HG02759 (cell line): ENCODE measurements at regions not wholly inside any gene's neighbourhood (a gene's known extent, or its start where the extent isn't known, plus 50 kb on each side); places are given as distances from the start of the nearest gene placed in this dataset.

Experiments used
- ATAC-seq: cut with Tn5 transposase; IDR thresholded peaks from one replicate; pipeline ENCODE4 v1.9.1; 2021; ENCODE audit warnings: mild to moderate bottlenecking, moderate library complexity; ENCODE audit not compliant: unreplicated experiment

- ATAC-seq, result no peak
Observed at GRCh38 chr19:32012886-32013631, 332.4 kb upstream of the ZNF507 start.

GRCh38 chr19:32017176-32017953 lies 328.0 kb upstream of the ZNF507 start:
- no peak for ATAC-seq

DNA sequence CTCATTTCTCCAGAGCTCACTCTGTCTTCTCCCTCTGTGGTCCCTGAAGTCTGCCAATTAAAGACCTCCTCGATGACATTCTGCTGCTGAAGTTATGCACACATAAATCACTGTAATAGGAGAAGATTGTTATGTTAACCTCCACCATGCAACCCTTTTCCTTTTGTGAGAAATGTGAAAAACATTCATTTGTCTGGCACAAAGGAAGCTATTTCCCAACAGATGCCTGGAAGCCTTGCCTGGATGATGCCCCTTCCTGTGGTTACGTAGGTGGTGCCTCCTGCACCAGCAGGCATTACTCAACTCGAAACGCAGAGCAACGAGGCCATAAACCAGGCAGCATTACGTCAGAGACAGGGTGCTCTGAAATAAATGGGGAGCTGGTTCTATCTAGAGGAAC lies 327.4 kb upstream of the ZNF507 start:
- no peak for ATAC-seq

DNA sequence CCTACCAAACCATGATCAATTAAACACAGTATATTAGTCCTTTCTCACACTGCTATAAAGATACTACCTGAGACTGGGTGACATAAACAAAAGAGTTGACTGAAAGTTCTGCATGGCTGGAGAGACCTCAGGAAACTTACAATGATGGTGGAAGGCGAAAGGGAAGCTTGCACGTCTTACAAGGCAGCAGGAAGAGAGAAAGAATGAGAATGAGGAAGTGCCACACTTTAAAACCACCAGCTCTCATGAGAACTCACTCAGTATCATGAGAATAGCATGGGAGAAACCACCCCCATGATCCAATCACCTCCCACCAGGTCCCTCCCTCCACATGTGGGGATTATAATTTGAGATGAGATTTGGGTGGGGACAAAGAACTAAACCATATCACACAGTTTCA lies 324.9 kb upstream of the ZNF507 start:
- no peak for ATAC-seq

GRCh38 chr19:32022044-32022640 lies 323.3 kb upstream of the ZNF507 start:
- no peak for ATAC-seq

DNA sequence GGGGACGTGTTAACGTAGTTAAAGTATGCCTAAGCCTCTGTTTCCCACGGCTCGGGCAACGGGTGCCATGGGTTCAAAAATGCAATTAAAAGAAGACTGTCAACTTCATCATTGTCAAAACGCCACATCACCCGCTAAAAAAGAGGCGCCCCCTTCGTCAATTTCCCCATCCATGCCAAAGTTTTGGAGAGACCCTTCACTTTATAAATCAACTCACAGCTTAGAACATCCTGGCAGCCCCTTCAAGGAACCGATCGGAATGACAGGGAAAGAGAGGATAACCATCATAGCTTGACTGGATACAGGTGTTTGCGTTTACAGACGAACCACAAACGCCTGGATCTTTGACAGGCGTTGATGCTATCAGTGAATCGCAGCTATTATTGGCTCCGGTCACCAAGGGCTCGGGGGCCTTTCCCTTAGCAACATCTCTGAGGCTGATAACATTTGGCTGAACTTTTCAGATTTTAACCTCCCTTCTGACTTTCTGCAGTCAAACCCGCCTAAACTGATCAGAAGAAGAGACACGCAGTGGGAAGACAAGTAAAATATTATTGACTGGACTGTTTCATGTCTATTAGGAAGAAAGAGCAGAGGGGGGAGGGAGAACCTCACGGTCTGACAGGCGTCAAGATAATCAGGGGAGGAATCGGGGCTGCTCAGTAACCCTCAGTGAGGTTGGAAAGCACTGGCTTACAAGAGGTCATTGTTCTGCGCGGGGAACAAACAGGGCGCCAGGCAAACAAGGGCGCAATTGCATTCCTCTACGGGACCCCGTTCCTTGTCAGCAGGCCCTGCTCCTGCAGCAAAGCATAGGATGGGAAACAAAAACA lies 322.5 kb upstream of the ZNF507 start:
- no peak for ATAC-seq

GRCh38 chr19:32023564-32023832 lies 321.9 kb upstream of the ZNF507 start:
- ATAC-seq, result no peak

GRCh38 chr19:32029235-32029634 lies 316.2 kb upstream of the ZNF507 start:
- ATAC-seq, result no peak

DNA sequence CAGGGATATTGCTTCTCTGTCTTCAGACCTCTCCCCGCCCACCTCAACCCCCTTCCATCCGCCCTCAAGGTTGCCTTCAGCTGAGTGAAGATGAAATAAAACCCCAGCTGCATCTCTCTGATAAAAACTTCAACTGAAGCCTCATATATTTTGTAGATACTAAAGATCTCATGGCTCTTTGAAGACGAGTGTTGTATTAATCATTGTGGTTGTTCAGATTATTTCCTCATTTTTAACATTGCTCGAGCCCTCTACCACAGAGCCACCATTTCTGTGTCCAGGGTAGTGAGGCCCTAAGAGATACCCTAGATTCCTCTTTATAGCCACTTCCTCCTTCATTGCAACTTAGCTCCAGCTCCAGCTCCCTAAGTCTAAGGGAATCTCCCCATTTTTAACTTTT lies 312.8 kb upstream of the ZNF507 start:
- no peak for ATAC-seq

DNA sequence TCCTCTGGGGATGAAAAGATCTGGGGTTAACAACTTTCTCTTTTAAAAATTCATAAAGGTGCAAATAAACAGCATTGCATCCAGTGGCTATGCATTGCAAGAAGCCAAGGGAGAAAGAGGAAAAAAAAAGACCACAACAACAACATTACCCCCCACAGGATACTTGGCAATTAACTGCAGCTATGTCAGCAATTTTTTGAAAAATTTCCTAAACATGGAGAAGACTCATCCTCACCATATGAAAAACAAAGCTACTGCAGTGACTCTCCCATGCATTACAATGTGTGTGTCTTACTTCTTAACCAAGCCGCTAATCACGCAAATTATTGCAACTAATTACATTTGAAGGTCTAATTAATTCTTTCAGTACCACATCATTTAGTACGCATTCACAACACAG lies 309.8 kb upstream of the ZNF507 start:
- ATAC-seq, result no peak

- no peak for ATAC-seq
Observed at GRCh38 chr19:32038021-32038920, 307.1 kb upstream of the ZNF507 start.

DNA sequence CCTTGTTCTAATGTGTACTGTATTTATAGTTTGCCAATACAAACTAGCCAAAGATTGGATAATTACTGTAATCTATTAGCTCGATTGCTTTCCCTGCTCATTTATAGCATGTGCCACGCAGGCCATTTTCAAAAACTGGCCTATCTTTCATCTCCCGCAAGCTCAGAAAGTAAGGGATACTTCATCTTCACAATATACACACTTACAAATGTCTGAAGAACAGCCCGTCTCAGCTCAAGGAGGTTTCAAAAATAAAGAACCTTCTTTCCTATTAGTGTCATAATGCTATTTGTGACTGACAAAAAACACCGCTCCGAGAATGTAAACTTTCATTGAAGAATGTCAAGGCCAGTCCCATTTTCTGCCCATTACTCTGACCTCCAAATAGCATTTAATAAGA lies 306.4 kb upstream of the ZNF507 start:
- no peak for ATAC-seq

DNA sequence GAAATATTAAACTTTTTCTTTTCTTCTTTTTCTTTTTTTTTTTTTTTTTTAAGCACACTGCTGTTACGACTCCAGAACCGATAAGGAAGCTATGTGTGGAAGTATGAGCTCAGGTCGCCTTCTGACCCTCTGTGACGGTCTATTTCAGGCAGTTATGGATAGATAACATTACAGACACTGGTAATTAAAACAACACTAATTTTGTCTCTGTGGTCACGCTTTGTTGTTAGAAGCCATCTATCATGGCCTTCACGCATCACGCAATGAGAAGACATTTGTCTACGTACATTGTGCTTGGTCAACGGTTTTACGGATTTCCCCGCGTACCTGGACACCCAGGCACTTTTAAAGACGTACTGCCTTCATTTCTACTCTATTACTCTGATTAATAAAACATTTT lies 306.0 kb upstream of the ZNF507 start:
- no peak for ATAC-seq

GRCh38 chr19:32040236-32040635 lies 305.2 kb upstream of the ZNF507 start:
- no peak for ATAC-seq

DNA sequence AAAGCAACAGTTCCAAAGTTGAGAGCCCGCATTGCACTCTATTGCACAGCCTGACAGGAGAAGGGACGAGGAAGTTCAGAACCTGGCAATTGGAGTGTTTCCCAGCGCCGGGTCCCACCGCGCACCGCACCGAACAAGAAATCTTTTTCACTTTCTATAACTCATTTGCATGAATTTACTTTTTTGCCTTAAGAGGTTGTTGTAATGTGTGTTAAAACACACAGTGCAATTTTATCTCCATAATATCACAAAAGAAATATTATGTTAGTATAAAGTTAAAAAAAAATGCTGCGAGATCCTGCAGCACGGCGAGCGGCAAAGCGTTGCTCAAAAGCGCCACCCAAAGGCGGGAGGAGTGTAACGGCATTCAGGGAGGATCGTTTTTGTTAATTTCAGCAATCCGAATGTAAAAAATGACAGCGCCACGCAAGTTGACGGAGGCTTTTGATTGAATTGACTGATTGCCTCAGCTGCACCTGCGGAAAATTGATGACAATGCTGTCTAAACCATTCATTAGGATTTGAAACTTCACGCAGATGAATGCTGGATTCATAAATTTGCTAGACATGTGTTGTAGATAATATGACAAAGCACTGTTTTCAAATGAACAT lies 303.6 kb upstream of the ZNF507 start:
- ATAC-seq, result no peak

DNA sequence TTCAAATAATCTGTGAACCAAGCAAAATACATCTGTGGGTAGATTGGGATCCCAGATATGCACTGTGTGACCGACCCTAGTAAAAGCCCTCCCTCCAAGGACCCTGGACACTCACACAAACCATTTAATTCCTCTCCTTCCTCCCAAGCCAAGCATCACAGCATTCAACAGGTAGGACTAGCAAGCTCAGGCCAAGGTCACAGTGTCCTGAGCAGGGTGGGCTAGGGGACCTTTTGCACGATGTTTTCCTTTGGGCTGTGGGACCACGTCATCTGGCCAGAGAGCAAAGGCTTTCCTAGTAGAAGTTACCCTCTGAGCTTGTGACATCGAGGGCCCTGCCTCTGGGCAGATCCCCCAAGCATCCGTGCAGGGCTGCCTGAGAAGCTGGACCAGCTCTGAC lies 297.6 kb upstream of the ZNF507 start:
- ATAC-seq, result no peak

- no peak for ATAC-seq
Observed at GRCh38 chr19:32053376-32053775, 292.0 kb upstream of the ZNF507 start.

DNA sequence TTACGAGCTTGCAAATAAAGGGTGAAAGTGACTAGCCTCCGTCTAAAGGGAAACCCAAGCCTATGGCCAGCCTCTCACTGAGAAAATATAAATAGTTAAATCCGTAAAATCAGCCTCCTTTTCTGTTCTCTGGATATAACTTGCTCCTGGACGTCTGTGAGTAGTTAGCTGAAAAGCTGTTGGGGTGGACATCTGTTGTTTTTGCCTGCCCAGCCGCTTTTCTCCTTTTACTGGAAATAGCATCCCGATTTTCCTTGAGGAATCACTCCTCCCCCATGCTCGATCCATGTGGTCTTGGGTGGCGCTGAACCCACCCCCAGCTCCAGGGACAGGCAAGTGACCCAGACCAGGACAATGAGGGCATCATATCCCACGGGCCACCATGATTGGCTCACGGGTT lies 291.5 kb upstream of the ZNF507 start:
- no peak for ATAC-seq

- ATAC-seq, result no peak
Observed at GRCh38 chr19:32058131-32058530, 287.3 kb upstream of the ZNF507 start.

- no peak for ATAC-seq
Observed at GRCh38 chr19:32061315-32061714, 284.1 kb upstream of the ZNF507 start.
